Effector memory CD8-positive, alpha-beta T cell (primary cell): ENCODE measurements at regions not wholly inside any gene's neighbourhood (a gene's known extent, or its start where the extent isn't known, plus 50 kb on each side); places are given as distances from the start of the nearest gene placed in this dataset.

Source experiments
- ATAC-seq: fragments of 150-1000 bp; cut with Tn5 transposase; replicated peaks from 2 replicates; pipeline ENCODE4 v1.10.0; 2021; ENCODE audit warnings: mild to moderate bottlenecking, moderate library complexity
- DNase-seq, 3 experiments: peaks; one replicate each; pipeline ENCODE4 v3.0.0; 2021
- H3K27ac Mint-ChIP-seq, 2 donors: one replicate each; pipeline ENCODE4 v1.8.0; 2022; ENCODE audit warnings: mild to moderate bottlenecking in 2 of 2, mixed read lengths in 2 of 2, moderate library complexity in 2 of 2
- H3K27me3 Mint-ChIP-seq, 2 donors: one replicate each; pipeline ENCODE4 v1.8.0; 2022; ENCODE audit warnings: mixed read lengths in 2 of 2
- H3K36me3 Mint-ChIP-seq: one replicate; pipeline ENCODE4 v1.8.0; 2022; ENCODE audit warnings: mild to moderate bottlenecking, moderate library complexity, mixed read lengths; ENCODE audit not compliant: insufficient read depth
- H3K4me1 Mint-ChIP-seq, 2 donors: one replicate each; pipeline ENCODE4 v1.8.0; 2022; ENCODE audit warnings: low read depth in 2 of 2, mixed read lengths in 2 of 2
- H3K4me3 Mint-ChIP-seq, 2 donors: one replicate each; pipeline ENCODE4 v1.8.0; 2022; ENCODE audit warnings: mild to moderate bottlenecking in 2 of 2, mixed read lengths in 2 of 2, moderate library complexity in 2 of 2
- H3K9me3 Mint-ChIP-seq, 2 donors: one replicate each; pipeline ENCODE4 v1.8.0; 2022; ENCODE audit warnings: mixed read lengths in 2 of 2

DNA sequence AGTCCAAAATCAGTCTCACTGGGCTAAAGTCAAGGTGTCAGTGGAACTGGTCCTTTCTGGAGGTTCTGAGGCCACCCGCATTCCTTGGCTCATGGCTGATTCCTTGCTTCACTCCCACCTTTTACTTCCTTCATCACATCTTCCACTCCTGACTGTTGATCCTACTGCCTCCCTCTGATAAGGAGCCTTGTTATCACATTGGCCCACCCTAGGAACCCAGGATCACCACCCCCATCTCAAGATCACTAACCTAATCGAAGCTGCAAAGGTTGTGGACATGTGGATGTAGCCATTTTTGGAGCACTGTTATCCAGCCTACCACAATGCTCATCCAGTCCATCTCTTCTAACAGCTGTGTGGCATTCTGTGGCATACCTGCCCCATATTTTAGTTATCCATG, 87.2 kb downstream of the TNFAIP3 start:
- no peaks in the 10 kb centered on the region for H3K27me3 Mint-ChIP-seq
- H3K4me3 Mint-ChIP-seq = no peak overlapping the region
- peaks cover 6% of the 10 kb centered on the region for H3K36me3 Mint-ChIP-seq
- H3K4me1 Mint-ChIP-seq = peaks cover 22 to 24% of the 10 kb centered on the region in 2 donors
- DNase-seq (no peak), ATAC-seq (no peak)
- H3K9me3 Mint-ChIP-seq = no peaks in the 10 kb centered on the region
- H3K27ac Mint-ChIP-seq = no peak overlapping the region

- H3K9me3 Mint-ChIP-seq = no peaks in the 10 kb centered on the region
- H3K4me3 Mint-ChIP-seq = no peak overlapping the region
- ATAC-seq (no peak), DNase-seq (no peak)
- no peaks in the 10 kb centered on the region for H3K27me3 Mint-ChIP-seq
- peaks cover 10 to 11% of the 10 kb centered on the region in 2 donors for H3K4me1 Mint-ChIP-seq
- peaks cover 3% of the 10 kb centered on the region for H3K36me3 Mint-ChIP-seq
- H3K27ac Mint-ChIP-seq = no peak overlapping the region
These were observed 89.0 kb downstream of the TNFAIP3 start for GRCh38 chr6:137956098-137956488.

DNA sequence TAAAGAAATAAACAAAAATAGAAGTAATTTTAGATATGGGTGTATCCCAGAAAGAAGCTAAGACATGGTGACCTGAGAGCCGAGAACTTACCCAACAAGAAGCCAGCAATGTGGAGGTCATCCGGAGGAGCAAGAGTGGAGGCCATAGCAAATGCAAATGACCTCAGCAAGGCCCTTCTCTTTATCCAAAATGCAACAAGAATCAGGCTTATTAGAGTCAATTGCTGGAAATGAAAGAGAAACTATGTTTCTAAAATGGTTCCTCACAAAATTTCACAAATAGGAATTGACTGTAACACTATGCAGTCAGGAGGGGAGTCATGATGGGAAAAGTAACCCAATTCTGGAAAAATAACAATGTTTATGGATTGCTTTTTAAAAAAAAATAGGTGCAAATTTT, 90.4 kb downstream of the TNFAIP3 start:
- H3K27me3 Mint-ChIP-seq = no peaks in the 10 kb centered on the region
- no peak overlapping the region for H3K27ac Mint-ChIP-seq
- no peaks in the 10 kb centered on the region for H3K9me3 Mint-ChIP-seq
- ATAC-seq (no peak), DNase-seq (no peak)
- peaks cover 3% of the 10 kb centered on the region for H3K36me3 Mint-ChIP-seq
- no peak overlapping the region for H3K4me3 Mint-ChIP-seq
- H3K4me1 Mint-ChIP-seq = peaks cover 5 to 7% of the 10 kb centered on the region in 2 donors

DNA sequence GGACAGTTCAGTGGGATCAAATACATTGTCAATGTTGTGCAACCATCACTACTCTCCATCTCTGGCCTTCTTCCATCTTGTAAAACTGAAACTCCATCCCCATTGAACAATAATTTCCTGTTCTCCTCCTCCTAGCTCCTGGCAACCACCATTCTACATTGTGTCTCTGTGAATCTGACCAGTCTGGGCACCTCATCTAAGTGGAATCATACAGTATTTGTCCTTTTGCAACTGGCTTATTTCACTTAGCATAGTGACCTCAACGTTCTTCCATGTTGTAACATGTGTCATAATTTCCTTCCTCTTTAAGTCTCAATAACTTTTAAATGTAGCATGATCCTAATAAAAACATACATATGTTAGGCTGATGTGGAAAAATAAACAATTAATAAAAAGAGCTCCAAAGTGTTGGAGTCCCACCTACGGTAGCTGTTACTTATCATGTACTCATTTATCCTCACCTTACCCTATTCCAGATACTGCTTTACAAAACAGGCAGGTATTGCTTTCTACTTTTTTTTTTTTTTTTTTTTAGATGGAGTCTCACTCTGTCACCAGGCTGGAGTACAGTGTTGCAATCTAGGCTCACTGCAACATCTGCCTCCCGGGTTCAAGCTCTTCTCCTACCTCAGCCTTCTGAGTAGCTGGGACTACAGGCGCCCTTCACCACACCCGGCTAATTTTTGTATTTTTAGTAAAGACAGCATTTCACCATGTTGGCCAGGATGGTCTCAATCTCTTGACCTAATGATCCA, 91.9 kb downstream of the TNFAIP3 start:
- H3K27ac Mint-ChIP-seq = no peak overlapping the region
- H3K4me3 Mint-ChIP-seq = no peak overlapping the region
- no peak for ATAC-seq
- no peak for DNase-seq
- no peaks in the 10 kb centered on the region for H3K9me3 Mint-ChIP-seq
- no peaks in the 10 kb centered on the region for H3K27me3 Mint-ChIP-seq
- H3K4me1 Mint-ChIP-seq = peaks cover 5 to 8% of the 10 kb centered on the region in 2 donors
- peaks cover 3% of the 10 kb centered on the region for H3K36me3 Mint-ChIP-seq

DNA sequence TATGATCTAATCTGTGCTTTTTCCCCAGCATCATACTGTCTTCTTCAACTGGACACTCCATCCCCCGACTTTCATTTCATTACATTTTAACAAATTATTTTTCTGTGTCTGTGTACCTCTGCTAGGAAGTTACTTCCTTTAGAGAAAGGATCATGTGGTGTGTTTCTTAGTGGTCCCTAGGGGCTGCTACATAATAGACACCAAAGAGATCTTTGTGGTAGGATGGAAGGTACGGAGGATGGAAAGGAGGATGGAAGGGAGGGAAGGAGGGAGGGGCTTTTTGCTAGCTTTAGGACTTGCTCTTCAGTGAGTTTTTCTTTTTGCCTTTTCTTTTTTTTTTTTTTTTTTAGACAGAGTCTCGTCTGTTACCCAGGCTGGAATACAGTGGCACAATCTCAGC, 95.7 kb downstream of the TNFAIP3 start:
- H3K4me1 Mint-ChIP-seq = peaks cover 10 to 20% of the 10 kb centered on the region in 2 donors
- no peak for ATAC-seq
- H3K27ac Mint-ChIP-seq = no peak overlapping the region
- peaks cover under 1% of the 10 kb centered on the region for H3K36me3 Mint-ChIP-seq
- DNase-seq = no peak
- no peaks in the 10 kb centered on the region for H3K9me3 Mint-ChIP-seq
- no peak overlapping the region for H3K4me3 Mint-ChIP-seq
- H3K27me3 Mint-ChIP-seq = no peaks in the 10 kb centered on the region

- peaks cover 26 to 35% of the 10 kb centered on the region in 2 donors for H3K4me1 Mint-ChIP-seq
- no peak for ATAC-seq
- H3K9me3 Mint-ChIP-seq = no peaks in the 10 kb centered on the region
- peak overlapping the region in 1 of 2 donors; percentile 1 for H3K27ac Mint-ChIP-seq
- no peak overlapping the region for H3K4me3 Mint-ChIP-seq
- no peaks in the 10 kb centered on the region for H3K27me3 Mint-ChIP-seq
- DNase-seq = no peak
- peaks cover 4% of the 10 kb centered on the region for H3K36me3 Mint-ChIP-seq
These were observed 97.8 kb downstream of the TNFAIP3 start for GRCh38 chr6:137964876-137965275.

DNA sequence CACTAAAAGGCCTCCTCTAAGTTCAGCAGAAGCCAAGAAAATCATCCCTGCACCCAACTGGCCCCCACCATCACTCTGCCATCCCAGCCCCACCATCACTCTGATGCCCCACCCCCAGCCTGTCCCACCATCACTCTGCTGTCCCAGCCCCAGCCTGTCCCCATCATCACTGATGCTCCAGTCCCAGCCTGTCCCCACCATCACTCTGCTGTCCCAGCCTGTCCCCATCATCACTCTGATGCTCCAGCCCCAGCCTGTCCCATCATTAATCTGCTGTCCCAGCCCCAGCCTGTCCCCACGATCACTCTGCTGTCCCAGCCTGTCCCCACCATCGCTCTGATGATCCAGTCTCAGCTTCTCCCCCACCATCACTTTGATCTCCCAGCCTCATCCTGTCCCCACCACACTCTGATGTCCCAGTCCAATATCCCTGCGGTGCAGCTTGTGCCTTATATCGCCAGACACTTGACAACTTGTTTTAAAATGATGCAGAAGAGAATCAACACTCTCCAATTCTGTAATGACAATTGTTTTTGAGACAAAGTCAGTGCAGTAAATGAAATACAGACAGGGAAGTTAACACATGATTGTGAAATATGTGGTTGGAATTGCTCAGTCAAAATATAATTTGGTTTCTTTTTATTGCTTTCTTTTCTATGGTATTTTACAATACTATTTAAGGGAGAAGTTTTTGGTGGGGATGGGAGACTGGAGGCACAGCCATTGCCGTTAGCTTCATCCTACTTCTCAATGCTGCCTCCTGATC, 100.8 kb downstream of the TNFAIP3 start:
- DNase-seq (no peak), ATAC-seq (peak; percentile 51)
- H3K27me3 Mint-ChIP-seq = no peaks in the 10 kb centered on the region
- H3K36me3 Mint-ChIP-seq = peaks cover 9% of the 10 kb centered on the region
- no peaks in the 10 kb centered on the region for H3K9me3 Mint-ChIP-seq
- peaks cover 38 to 61% of the 10 kb centered on the region in 2 donors for H3K4me1 Mint-ChIP-seq
- peak overlapping the region; percentile 9 to 24 for H3K4me3 Mint-ChIP-seq
- H3K27ac Mint-ChIP-seq = peak overlapping the region; percentile 72 to 83

DNA sequence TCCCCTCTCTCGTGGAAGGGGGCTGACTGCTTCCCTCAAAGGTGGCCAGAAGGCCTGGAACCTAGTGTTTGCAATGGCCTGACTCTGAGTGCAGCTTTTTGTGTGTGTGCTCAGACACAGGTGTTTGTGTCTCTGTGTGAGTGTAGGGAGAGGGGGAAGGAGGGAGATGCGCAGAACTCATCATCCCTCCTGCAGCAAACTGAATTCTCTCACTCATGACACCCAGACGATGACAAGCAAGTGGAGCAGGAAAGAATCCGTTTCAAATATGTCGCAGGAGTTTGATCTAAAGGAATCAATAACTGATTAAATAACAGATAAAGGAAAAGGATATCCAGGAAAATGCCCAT, 101.4 kb downstream of the TNFAIP3 start:
- peak; percentile 18 for ATAC-seq
- Mint-ChIP-seq H3K27ac (peak overlapping the region; percentile 72 to 83), H3K4me3 (peak overlapping the region in 1 of 2 donors; percentile 24)

DNA sequence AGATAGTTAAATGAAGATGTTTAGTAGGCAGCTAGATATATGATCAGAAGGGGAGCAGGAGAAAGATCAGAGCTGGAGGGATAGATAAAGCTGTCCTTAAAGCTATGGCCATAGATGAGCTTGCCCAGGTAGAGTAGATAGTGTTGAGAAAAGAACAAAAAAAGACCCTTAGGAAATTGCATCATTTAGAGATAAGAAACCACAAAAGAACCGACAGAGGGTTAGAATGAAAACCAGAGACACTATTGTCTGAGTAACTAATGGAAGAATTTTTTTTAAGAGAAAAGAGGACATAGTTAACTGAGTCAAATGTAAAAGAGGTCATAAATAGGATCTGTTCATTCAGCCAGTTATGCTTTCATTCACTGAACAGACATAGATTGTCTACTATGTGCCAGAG, 101.8 kb downstream of the TNFAIP3 start:
- Mint-ChIP-seq H3K9me3 (no peaks in the 10 kb centered on the region), H3K27ac (peak overlapping the region; percentile 47 to 72), H3K27me3 (no peaks in the 10 kb centered on the region), H3K4me3 (peak overlapping the region; percentile 20 to 47), H3K36me3 (peaks cover 9% of the 10 kb centered on the region), H3K4me1 (peaks cover 45 to 68% of the 10 kb centered on the region in 2 donors)
- no peak for DNase-seq
- peak; percentile 75 for ATAC-seq

More for the DNA sequence above, 101.4 kb downstream of the TNFAIP3 start:
- H3K36me3 Mint-ChIP-seq = peaks cover 9% of the 10 kb centered on the region
- no peaks in the 10 kb centered on the region for H3K27me3 Mint-ChIP-seq
- no peaks in the 10 kb centered on the region for H3K9me3 Mint-ChIP-seq
- peaks cover 40 to 64% of the 10 kb centered on the region in 2 donors for H3K4me1 Mint-ChIP-seq
- DNase-seq = no peak

- Mint-ChIP-seq H3K27me3 (no peaks in the 10 kb centered on the region), H3K9me3 (no peaks in the 10 kb centered on the region), H3K36me3 (peaks cover 9% of the 10 kb centered on the region), H3K27ac (peak overlapping the region in 1 of 2 donors; percentile 47), H3K4me3 (peak overlapping the region in 1 of 2 donors; percentile 11), H3K4me1 (peaks cover 51 to 70% of the 10 kb centered on the region in 2 donors)
- no peak for DNase-seq
- ATAC-seq = no peak
These were observed 102.8 kb downstream of the TNFAIP3 start for GRCh38 chr6:137969874-137970273.

- Mint-ChIP-seq H3K9me3 (no peaks in the 10 kb centered on the region), H3K27ac (peak overlapping the region in 1 of 2 donors; percentile 52), H3K27me3 (no peaks in the 10 kb centered on the region), H3K4me1 (peaks cover 52 to 73% of the 10 kb centered on the region in 2 donors), H3K4me3 (peak overlapping the region in 1 of 2 donors; percentile 11), H3K36me3 (peaks cover 14% of the 10 kb centered on the region)
- no peak for DNase-seq
- no peak for ATAC-seq
These were observed 103.3 kb downstream of the TNFAIP3 start for GRCh38 chr6:137970368-137970767.

GRCh38 chr6:137973201-137973600, 106.1 kb downstream of the TNFAIP3 start:
- H3K27ac Mint-ChIP-seq = no peak overlapping the region
- ATAC-seq = no peak

GRCh38 chr6:137975188-137975940, 108.3 kb downstream of the TNFAIP3 start:
- H3K4me1 Mint-ChIP-seq = peaks cover 41 to 67% of the 10 kb centered on the region in 2 donors

More at GRCh38 chr6:137973201-137973600, 106.1 kb downstream of the TNFAIP3 start:
- Mint-ChIP-seq H3K27me3 (no peaks in the 10 kb centered on the region), H3K4me3 (no peak overlapping the region), H3K9me3 (no peaks in the 10 kb centered on the region), H3K36me3 (peaks cover 17% of the 10 kb centered on the region), H3K4me1 (peaks cover 60 to 86% of the 10 kb centered on the region in 2 donors)
- no peak for DNase-seq

More at GRCh38 chr6:137975188-137975940, 108.3 kb downstream of the TNFAIP3 start:
- DNase-seq (peak; percentile 30 to 38 (median 34)), ATAC-seq (peak; percentile 95)
- H3K9me3 Mint-ChIP-seq = no peaks in the 10 kb centered on the region
- H3K27me3 Mint-ChIP-seq = no peaks in the 10 kb centered on the region
- peaks cover 17% of the 10 kb centered on the region for H3K36me3 Mint-ChIP-seq
- H3K27ac Mint-ChIP-seq = peak overlapping the region; percentile 84 to 95
- H3K4me3 Mint-ChIP-seq = peak overlapping the region; percentile 74 to 78
